HG02938 (cell line): ENCODE measurements at regions not wholly inside any gene's neighbourhood (a gene's known extent, or its start where the extent isn't known, plus 50 kb on each side); places are given as distances from the start of the nearest gene placed in this dataset.

ENCODE experiments used
- ATAC-seq: cut with Tn5 transposase; IDR thresholded peaks from one replicate; pipeline ENCODE4 v1.9.1; 2021; ENCODE audit warnings: mild to moderate bottlenecking, moderate library complexity; ENCODE audit not compliant: unreplicated experiment

GRCh38 chr16:63982741-63983140, 1139.1 kb downstream of the CDH11 start:
- ATAC-seq = no peak

GRCh38 chr16:63982110-63982509, 1139.8 kb downstream of the CDH11 start:
- no peak for ATAC-seq

GRCh38 chr16:63981639-63982038, 1140.2 kb downstream of the CDH11 start:
- no peak for ATAC-seq

GRCh38 chr16:63980763-63981162, 1141.1 kb downstream of the CDH11 start:
- ATAC-seq = no peak

- ATAC-seq = no peak
These were observed 1143.6 kb downstream of the CDH11 start for GRCh38 chr16:63978240-63978639.

GRCh38 chr16:63976345-63976744, 1145.5 kb downstream of the CDH11 start:
- ATAC-seq = no peak

- ATAC-seq = no peak
These were observed 1146.2 kb downstream of the CDH11 start for GRCh38 chr16:63975669-63976068.

GRCh38 chr16:63967966-63968365, 1153.9 kb downstream of the CDH11 start:
- ATAC-seq = no peak

- no peak for ATAC-seq
These were observed 1161.5 kb downstream of the CDH11 start for GRCh38 chr16:63960321-63960720.

- no peak for ATAC-seq
These were observed 1174.8 kb downstream of the CDH11 start for GRCh38 chr16:63947022-63947421.

- ATAC-seq = no peak
These were observed 1176.1 kb downstream of the CDH11 start for GRCh38 chr16:63945806-63946205.

- no peak for ATAC-seq
These were observed 1178.3 kb downstream of the CDH11 start for GRCh38 chr16:63943566-63943965.

- ATAC-seq = no peak
These were observed 1183.2 kb downstream of the CDH11 start for GRCh38 chr16:63938661-63939060.

GRCh38 chr16:63933841-63934240, 1188.0 kb downstream of the CDH11 start:
- no peak for ATAC-seq

- ATAC-seq = no peak
These were observed 1193.4 kb downstream of the CDH11 start for GRCh38 chr16:63928421-63928820.

- no peak for ATAC-seq
These were observed 1196.6 kb downstream of the CDH11 start for GRCh38 chr16:63925221-63925620.

- ATAC-seq = no peak
These were observed 1199.3 kb downstream of the CDH11 start for GRCh38 chr16:63922560-63922959.

- no peak for ATAC-seq
These were observed 1200.0 kb downstream of the CDH11 start for GRCh38 chr16:63921737-63922295.

GRCh38 chr16:63913290-63913689, 1208.6 kb downstream of the CDH11 start:
- no peak for ATAC-seq

GRCh38 chr16:63907251-63907650, 1214.6 kb downstream of the CDH11 start:
- no peak for ATAC-seq

GRCh38 chr16:63904930-63905329, 1216.9 kb downstream of the CDH11 start:
- no peak for ATAC-seq

GRCh38 chr16:63904182-63904581, 1217.7 kb downstream of the CDH11 start:
- no peak for ATAC-seq

- ATAC-seq = no peak
These were observed 1225.3 kb downstream of the CDH11 start for GRCh38 chr16:63896383-63897109.
